ENCODE measurements at regions not wholly inside any gene's neighbourhood (a gene's known extent, or its start where the extent isn't known, plus 50 kb on each side); places are given as distances from the start of the nearest gene placed in this dataset.

DNA sequence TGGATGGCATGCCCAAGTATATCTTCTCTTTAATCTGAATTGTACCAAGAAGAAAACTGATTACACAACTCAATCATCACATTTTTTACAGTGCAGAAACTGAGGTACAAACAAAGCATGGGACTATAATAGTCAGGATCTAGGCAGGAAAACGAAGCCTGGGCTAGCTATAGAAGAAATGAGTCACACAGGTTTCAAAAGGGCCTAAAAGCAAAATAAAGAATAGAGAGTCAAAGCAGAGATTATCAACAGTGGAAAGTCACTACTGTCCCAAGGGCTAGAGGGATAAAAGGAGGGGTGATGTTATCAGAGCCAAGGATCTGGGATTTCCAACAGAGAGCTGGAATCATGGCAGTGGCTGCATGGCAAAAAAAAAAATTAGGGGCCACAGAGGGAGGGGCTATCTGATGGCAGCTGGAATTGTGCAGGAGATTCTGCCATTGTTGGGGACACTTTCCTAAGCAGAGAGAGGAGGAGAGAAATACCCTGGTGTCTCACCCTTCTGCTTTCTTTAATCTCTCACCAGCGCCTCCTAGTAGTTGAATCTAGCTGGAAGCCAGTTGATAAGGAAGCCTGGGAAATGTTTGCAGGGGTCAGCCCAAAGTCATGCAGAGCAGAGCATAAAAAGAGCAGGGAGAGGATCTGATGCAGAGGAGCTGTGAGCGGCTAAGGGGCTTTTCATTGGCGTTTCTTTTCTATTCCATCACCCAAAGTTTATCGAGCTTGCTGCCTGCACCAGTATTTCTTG lies 343.2 kb downstream of the ACTL7B start:
- TF ChIP-seq, protein P1, sequence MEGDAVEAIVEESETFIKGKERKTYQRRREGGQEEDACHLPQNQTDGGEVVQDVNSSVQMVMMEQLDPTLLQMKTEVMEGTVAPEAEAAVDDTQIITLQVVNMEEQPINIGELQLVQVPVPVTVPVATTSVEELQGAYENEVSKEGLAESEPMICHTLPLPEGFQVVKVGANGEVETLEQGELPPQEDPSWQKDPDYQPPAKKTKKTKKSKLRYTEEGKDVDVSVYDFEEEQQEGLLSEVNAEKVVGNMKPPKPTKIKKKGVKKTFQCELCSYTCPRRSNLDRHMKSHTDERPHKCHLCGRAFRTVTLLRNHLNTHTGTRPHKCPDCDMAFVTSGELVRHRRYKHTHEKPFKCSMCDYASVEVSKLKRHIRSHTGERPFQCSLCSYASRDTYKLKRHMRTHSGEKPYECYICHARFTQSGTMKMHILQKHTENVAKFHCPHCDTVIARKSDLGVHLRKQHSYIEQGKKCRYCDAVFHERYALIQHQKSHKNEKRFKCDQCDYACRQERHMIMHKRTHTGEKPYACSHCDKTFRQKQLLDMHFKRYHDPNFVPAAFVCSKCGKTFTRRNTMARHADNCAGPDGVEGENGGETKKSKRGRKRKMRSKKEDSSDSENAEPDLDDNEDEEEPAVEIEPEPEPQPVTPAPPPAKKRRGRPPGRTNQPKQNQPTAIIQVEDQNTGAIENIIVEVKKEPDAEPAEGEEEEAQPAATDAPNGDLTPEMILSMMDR (IDR thresholded peaks at IDR 0.05): no peak

DNA sequence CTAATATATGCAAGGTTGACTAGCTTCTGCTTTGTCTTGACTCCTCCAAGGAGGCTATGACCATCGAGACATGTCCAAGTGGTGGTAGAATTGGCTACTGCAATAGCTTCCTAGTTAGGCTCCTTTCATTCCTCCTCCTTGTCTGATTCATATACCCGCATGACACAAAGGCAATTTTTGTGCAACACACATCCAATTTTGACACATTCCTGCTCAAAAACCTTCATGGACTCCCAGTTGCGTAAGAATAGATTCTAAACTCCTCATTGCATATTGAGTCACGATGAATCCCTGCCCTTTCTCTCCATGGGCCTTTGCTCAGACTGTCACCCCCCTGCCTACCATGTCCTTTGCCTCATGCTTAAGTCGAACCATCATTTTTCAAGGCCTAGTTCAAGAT lies 344.5 kb downstream of the ACTL7B start:
- TF ChIP-seq, protein P1 (IDR thresholded peaks at IDR 0.05): no peak

DNA sequence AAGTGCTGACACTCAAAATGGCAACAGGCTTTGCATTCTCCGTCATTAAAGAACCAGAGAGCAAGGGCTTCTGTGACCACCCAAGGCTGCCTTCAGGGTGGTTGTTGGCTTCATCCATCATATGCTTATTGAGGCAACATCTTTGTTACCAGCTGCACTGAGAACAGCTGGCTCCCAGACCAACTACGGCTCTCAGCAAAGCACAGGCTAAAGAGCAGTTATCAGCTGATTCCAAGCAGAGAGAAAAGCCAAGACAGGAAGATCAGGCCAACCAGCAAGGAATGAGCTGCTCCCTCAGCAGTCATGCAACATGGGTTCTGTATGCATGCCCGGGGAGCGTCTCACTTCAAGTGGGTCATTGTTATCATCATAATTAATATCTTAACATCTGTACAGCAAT lies 358.9 kb downstream of the ACTL7B start:
- TF ChIP-seq, protein P1 (IDR thresholded peaks at IDR 0.05): no peak

DNA sequence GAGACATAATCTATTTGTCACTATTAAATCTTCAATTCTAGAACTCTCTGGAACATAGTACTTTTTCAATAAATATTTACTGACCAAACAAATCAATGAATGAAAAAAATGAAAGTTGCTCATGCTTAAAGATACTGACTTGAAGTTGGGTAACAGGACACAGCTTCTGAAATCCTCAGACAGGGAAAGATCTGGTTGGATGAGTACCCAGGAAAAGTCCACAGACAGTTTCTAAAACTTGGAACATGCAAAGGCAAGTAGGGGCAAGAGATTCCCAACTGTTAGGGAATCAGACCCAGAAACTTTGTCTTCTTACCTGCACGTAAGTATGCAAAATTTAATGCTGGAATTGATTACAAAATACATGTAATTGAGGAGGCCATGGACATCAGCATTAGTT lies 366.2 kb downstream of the ACTL7B start:
- TF ChIP-seq, protein P1 (IDR thresholded peaks at IDR 0.05): no peak

DNA sequence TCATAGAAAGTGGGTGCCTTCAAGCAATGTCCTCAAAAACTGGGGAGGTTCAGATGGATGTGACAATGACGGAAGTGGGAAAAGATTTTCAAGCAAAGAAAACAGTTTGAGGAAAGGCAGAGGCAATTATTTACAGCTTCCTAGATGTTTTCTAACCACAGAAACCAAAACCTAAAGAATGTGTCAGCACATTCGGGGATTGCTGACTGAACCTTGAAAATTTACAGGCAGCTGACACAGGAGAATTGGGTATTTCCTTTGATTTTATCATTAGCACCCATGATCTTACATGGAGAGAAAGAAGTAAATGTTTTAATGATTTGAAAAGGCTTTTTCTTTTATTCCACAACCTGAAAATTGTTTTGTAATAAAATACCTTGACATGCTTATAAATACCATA lies 369.0 kb downstream of the ACTL7B start:
- TF ChIP-seq, protein P1 (IDR thresholded peaks at IDR 0.05): no peak

DNA sequence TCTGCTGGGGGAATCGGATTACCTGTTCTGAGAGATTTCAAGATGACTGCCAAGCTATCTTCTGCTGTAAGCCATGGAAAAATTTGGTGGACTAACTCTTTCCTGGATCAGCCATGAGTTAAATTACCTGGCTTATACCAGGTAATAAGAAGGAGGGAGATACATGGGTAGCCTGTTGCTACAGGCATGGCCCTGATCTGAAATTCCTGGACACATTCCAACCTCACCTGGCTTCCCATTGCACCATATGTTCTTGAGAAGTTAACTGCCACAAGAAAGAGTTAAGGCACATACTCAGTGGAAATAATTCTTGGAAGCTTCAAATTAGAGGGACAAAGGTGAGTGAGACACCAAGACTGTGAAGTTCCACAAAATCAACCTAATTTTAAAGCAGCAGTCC lies 371.3 kb downstream of the ACTL7B start:
- TF ChIP-seq, protein P1 (IDR thresholded peaks at IDR 0.05): no peak

DNA sequence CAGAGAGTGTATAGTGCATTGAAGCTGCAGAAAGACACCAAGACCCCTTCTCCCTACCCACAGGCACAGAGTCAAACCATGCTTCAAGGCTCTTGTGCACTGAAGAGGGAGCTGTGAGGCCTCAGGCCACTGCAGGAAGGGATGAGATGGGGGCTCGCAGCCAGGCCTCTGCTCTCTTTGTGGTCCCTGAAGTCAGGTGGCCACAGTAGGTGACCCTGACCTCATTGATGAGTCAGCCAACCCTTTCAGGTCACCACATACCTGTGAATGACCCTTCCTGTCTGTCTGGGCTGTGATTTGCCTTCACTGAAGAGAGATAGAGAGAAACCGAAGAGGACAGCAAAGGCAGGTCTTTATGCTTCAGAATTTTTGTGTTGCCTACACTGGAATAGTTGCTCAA lies 372.1 kb downstream of the ACTL7B start:
- TF ChIP-seq, protein P1 (IDR thresholded peaks at IDR 0.05): no peak

Measured in LNCAP (cell line).